ENCODE measurements at regions not wholly inside any gene's neighbourhood (a gene's known extent, or its start where the extent isn't known, plus 50 kb on each side); places are given as distances from the start of the nearest gene placed in this dataset.
"Not testable (repeated sequence)": the region's sequence is repeated elsewhere in the genome, so short reads cannot be mapped to it uniquely, and the experiment has no call there.

DNA sequence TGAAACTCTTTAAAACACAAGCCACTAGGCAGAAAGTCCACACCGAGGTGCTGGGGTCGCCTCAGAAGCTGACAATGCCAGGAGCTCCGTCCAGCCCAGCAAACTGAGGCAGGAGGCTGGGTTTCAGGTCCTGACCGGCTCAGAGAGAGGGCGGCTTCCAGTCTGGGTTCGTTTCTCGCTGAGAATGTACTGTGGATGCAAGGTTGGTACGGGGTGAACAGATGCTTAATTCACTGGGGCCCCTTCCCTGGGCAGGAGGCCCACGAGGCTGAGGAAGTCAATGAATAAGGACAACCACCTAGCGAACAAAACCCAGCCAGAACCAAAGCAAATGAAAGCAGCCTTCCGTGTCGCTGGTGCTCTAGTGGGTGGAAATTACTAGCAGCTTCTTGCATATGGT is 142.0 kb downstream of the RTP5 start:
- no peak for DNase-seq (ENCODE audit: low read depth in 1 of 2, low spot score in 1 of 2)
- in situ Hi-C loops (cut with HindIII; ENCODE audit: low pct_unique_long_range_greater_than_20kb, low sequenced_read_pairs): no loop called here
- no peak for TF ChIP-seq JUND (IDR thresholded peaks at IDR 0.05; ENCODE audit: low read depth)

- no peak for TF ChIP-seq JUND (IDR thresholded peaks at IDR 0.05; ENCODE audit: low read depth)
- DNase-seq (ENCODE audit: low read depth in 1 of 2, low spot score in 1 of 2): no peak
- in situ Hi-C loops (cut with HindIII; ENCODE audit: low pct_unique_long_range_greater_than_20kb, low sequenced_read_pairs): no loop called here
These were observed 142.6 kb downstream of the RTP5 start for GRCh38 chr2:242011991-242012764.

DNA sequence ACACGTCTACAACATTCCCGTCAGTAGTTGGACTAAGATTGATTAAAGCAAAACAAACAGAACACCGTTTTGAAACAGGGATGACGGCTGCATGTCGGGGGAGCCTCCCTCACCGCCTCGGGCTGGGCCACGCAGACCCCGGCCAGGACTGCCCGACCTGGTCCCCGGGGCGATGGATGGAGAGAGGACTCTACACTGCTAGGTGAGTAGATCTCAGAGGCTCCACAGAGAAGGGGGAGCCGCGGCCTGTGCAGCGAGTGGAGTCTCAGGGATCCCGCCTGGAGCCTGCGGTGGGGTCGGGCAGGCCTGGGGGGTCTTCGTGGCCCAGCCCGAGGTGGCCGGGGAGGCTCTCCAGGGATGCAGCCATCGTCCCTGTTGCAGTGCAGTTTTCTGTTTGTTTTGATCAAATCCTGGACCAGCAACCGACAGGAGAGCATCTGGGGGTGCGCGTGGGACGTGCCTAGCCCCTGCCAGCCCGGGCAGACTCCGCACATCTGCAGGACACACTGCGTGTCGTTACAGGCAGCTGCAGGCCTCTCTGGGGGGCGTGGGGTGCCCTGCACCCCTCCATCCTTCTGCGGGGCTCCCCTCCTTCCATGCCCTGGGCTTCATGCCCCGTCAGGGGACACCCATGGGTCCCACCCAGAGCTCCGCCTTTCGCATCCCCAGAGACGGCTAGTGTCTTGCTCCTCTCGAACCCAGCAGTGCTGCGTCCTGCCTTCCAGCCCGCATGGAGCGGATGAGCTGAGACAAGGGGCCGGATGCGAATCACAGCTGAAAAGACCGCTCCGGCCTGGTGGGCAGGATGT is 143.6 kb downstream of the RTP5 start:
- no peak for TF ChIP-seq JUND (IDR thresholded peaks at IDR 0.05; ENCODE audit: low read depth)
- no peak for DNase-seq (ENCODE audit: low read depth in 1 of 2, low spot score in 1 of 2)
- in situ Hi-C loops (cut with HindIII; ENCODE audit: low pct_unique_long_range_greater_than_20kb, low sequenced_read_pairs): no loop called here

DNA sequence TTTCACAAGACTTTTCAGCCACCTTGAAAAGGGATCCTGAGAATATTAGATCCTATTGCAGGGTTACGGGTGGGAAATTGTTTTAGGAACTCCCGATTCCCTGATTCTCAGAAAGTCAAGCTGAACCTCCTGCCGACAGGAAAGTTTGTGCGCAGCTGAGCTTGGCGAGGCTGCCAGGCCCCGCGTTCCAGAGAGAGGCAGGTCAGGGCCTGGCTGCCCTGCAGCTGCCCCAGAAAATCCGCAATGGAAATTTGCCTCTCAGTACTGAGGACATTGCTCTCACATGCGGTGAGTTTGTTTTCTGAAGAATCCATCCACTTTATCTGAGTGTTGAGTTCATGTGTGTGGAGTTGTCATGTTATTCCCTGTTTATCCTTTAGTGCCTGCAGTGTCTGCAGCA is 144.2 kb downstream of the RTP5 start:
- in situ Hi-C loops (cut with HindIII; ENCODE audit: low pct_unique_long_range_greater_than_20kb, low sequenced_read_pairs): no loop called here
- no peak for DNase-seq (ENCODE audit: low read depth in 1 of 2, low spot score in 1 of 2)
- TF ChIP-seq JUND (IDR thresholded peaks at IDR 0.05; ENCODE audit: low read depth): no peak

GRCh38 chr2:242015108-242016065 is 145.9 kb downstream of the RTP5 start:
- no peak for TF ChIP-seq JUND (IDR thresholded peaks at IDR 0.05; ENCODE audit: low read depth)
- in situ Hi-C loops (cut with HindIII; ENCODE audit: low pct_unique_long_range_greater_than_20kb, low sequenced_read_pairs): no loop called here
- no peak for DNase-seq (ENCODE audit: low read depth in 1 of 2, low spot score in 1 of 2)

DNA sequence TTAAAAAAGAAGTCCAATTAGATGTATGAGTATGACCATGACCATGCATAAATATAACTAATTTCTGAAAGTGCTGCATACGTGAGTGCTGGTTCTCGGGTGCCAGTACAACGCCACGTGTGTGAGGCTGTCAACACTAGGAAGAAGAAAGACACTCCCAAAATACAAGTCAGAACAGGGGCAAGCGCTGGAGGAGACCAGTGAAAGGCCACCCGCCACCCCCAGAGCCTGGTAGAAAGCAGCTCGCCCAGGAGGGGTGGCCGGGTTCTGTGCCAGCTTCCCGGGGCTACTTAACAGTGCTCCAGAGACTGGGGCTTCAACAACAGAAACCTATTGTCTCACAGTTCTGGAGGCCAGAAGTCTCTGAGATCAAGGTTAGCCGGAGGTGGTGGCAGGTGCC is 147.6 kb downstream of the RTP5 start:
- DNase-seq (ENCODE audit: low read depth in 1 of 2, low spot score in 1 of 2): no peak
- in situ Hi-C loops (cut with HindIII; ENCODE audit: low pct_unique_long_range_greater_than_20kb, low sequenced_read_pairs): no loop called here
- no peak for TF ChIP-seq JUND (IDR thresholded peaks at IDR 0.05; ENCODE audit: low read depth)

DNA sequence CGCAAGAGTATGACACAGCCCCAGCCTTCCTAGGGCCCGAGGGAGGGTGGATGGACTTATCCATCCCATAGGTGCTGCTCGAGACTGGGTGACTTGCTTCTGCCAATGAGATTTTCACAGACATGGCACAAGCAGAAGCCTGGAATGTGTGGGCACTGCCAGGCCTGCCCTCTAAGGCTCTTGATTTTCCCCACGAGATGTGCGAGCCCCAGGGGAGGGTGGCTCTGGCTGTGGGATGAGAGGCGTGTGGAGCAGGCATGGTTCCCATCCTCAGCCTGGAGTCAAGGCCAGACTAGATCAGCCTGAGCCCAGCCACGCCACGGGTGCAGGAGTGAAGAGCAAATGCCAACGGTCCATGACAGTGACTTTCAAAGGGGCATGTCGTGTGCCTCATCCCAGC is 148.9 kb downstream of the RTP5 start:
- in situ Hi-C loops (cut with HindIII; ENCODE audit: low pct_unique_long_range_greater_than_20kb, low sequenced_read_pairs); DNase-seq (ENCODE audit: low read depth in 1 of 2, low spot score in 1 of 2): not testable (repeated sequence)

- in situ Hi-C loops (cut with HindIII; ENCODE audit: low pct_unique_long_range_greater_than_20kb, low sequenced_read_pairs): no loop called here
- no peak for TF ChIP-seq JUND (IDR thresholded peaks at IDR 0.05; ENCODE audit: low read depth)
- DNase-seq (ENCODE audit: low read depth in 1 of 2, low spot score in 1 of 2): no peak
These were observed 149.8 kb downstream of the RTP5 start for GRCh38 chr2:242019344-242019743.

- no peak for TF ChIP-seq JUND (IDR thresholded peaks at IDR 0.05; ENCODE audit: low read depth)
- no peak for DNase-seq (ENCODE audit: low read depth in 1 of 2, low spot score in 1 of 2)
- in situ Hi-C loops (cut with HindIII; ENCODE audit: low pct_unique_long_range_greater_than_20kb, low sequenced_read_pairs): no loop called here
These were observed 150.9 kb downstream of the RTP5 start for GRCh38 chr2:242020196-242021004.

- DNase-seq (ENCODE audit: low read depth in 1 of 2, low spot score in 1 of 2): no peak
- in situ Hi-C loops (cut with HindIII; ENCODE audit: low pct_unique_long_range_greater_than_20kb, low sequenced_read_pairs): no loop called here
- no peak for TF ChIP-seq JUND (IDR thresholded peaks at IDR 0.05; ENCODE audit: low read depth)
These were observed 153.2 kb downstream of the RTP5 start for GRCh38 chr2:242022550-242023290.

DNA sequence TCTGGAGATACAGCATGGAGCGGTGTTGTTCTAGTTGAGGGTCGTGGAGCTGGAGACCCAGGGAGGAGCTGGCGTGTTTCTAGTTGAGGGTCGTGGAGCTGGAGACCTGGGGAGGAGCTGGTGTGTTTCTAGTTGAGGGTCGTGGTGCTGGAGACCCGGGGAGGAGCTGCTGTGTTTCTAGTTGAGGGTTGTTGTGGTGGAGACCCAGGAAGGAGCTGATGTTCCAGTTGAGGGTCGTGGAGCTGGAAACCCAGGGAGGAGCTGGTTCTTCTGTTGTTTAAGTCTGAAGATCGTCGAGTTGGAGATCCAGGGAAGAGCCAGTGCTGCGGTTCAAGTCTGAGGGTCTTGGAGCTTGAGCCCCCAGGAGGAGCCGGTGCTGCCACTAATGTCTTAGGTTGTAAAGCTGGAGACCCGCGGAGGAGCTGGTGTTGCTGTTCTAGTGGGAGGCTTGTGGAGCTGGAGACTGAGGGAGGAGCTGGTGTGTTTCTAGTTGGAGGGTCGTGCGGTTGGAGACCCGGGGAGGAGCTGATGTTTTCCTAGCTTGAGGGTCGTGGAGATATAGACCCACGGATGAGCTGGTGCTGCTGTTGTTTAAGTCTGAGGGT is 155.3 kb downstream of the RTP5 start:
- TF ChIP-seq JUND (IDR thresholded peaks at IDR 0.05; ENCODE audit: low read depth): no peak
- DNase-seq (ENCODE audit: low read depth in 1 of 2, low spot score in 1 of 2): no peak
- in situ Hi-C loops (cut with HindIII; ENCODE audit: low pct_unique_long_range_greater_than_20kb, low sequenced_read_pairs): no loop called here
